ENCODE measurements at regions not wholly inside any gene's neighbourhood (a gene's known extent, or its start where the extent isn't known, plus 50 kb on each side); places are given as distances from the start of the nearest gene placed in this dataset.

DNA sequence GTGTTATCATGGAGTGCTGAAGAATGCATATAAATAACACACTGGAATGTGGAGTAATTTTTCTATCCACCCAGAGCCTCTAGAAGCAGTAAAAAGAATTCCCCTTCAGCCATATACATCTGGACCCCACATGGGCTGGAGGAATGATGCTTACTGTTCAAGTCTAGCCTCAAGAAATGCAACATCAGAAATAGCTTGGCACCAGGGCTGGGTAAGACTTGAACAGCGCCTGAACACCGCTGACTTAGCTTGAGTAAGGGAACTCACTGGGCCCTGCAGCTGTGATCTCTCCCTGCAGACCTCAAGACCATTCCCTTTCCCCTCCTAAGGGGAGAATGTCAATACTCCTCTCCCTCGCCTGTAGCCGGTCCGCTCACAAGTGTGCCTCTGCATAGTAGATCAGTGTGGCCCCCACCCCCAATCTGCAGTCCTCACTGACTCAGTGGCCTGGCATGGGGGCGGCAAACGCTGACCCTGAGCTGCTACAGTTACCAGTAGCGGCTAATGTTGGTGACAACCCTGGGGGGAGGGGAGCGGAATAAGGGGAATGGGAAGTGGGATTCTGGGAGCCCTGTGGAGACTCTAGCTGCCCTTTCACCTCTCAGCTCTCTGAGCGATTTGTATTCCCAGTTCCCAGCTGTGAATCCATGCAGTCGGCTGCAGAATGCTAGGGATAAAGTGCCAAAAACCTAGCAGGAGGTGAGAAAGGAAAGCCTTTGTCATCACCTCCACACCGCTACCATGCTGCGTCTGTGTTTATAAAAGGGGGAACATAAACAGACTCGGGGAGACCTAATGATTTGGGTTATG lies 483.9 kb downstream of the DISC1 start:
- intact Hi-C loops (cut with micrococcal nuclease): loop anchor here (10.0 kb wide), 1 partner anchor 246 kb away; no protein-coding TSS in a partner anchor

- intact Hi-C loops (cut with micrococcal nuclease): no loop called here
Measured at GRCh38 chr1:232109391-232109790, 482.8 kb downstream of the DISC1 start.

GRCh38 chr1:232108598-232108997 lies 482.0 kb downstream of the DISC1 start:
- intact Hi-C loops (cut with micrococcal nuclease): no loop called here

- intact Hi-C loops (cut with micrococcal nuclease): no loop called here
Measured at GRCh38 chr1:232106415-232106814, 479.8 kb downstream of the DISC1 start.

- intact Hi-C loops (cut with micrococcal nuclease): no loop called here
Measured at GRCh38 chr1:232105561-232105960, 479.0 kb downstream of the DISC1 start.

- intact Hi-C loops (cut with micrococcal nuclease): no loop called here
Measured at GRCh38 chr1:232101231-232101630, 474.6 kb downstream of the DISC1 start.

DNA sequence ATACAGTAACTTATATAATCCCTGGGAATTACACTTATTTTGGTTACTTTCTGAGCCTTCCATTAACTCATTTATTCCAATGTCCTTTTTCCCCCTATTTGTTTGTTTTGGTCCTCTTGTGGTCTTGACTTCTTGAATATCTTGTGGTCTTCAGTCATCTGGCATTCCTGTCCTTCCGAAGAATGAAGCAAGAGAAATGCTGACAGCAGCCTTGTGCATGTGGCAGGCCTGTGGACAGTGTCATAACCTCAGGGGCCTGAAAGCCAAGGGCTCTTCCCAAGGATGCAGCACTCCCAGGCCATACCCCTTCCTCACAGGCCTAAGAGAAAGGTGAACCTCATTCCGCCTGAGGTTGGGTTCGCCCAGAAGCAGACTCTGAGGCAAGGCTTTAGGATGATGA lies 470.2 kb downstream of the DISC1 start:
- intact Hi-C loops (cut with micrococcal nuclease): no loop called here
